Activated T-helper 17 cell treated with anti-CD3 and anti-CD28 coated beads, Interleukin-2, amount 50 U/mL, for 72 hours (primary cell): ENCODE measurements at regions not wholly inside any gene's neighbourhood (a gene's known extent, or its start where the extent isn't known, plus 50 kb on each side); places are given as distances from the start of the nearest gene placed in this dataset.
"Not testable (repeated sequence)": the region's sequence is repeated elsewhere in the genome, so short reads cannot be mapped to it uniquely, and the experiment has no call there.

Source experiments
- ATAC-seq: fragments of 150-1000 bp; cut with Tn5 transposase; replicated peaks from 2 replicates; pipeline ENCODE4 v1.10.0; 2021; ENCODE audit warnings: mild to moderate bottlenecking, moderate library complexity
- H3K27ac Mint-ChIP-seq: one replicate; pipeline ENCODE4 v1.8.0; 2022; ENCODE audit warnings: mixed read lengths
- H3K27me3 Mint-ChIP-seq: one replicate; pipeline ENCODE4 v1.8.0; 2022; ENCODE audit warnings: mixed read lengths
- H3K36me3 Mint-ChIP-seq: one replicate; pipeline ENCODE4 v1.8.0; 2022; ENCODE audit warnings: low read depth, mild to moderate bottlenecking, mixed read lengths
- H3K4me1 Mint-ChIP-seq: one replicate; pipeline ENCODE4 v1.8.0; 2022; ENCODE audit warnings: mixed read lengths
- H3K4me3 Mint-ChIP-seq: one replicate; pipeline ENCODE4 v1.8.0; 2022; ENCODE audit warnings: mild to moderate bottlenecking, mixed read lengths
- H3K9me3 Mint-ChIP-seq: one replicate; pipeline ENCODE4 v1.8.0; 2022; ENCODE audit warnings: mixed read lengths

DNA sequence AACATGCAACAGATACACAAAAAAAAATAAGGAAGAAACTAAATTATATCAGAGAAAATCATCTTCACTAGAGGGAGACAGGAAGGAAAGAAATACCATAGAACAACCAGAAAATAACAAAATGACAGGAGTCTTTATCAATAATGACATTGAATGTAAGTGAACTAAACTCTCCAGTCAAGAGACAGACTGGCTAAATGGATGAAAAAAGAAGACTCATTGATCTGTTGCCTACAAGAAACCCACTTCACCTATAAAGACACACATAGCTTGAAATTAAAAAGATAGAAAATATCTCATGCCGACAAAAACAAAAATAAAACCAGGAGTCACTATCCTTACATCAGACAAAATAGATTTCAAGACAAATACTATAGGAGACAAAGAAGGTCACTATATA lies 593.1 kb upstream of the USP24 start:
- no peak for ATAC-seq
- no peak overlapping the region for H3K4me3 Mint-ChIP-seq
- no peaks in the 10 kb centered on the region for H3K36me3 Mint-ChIP-seq
- peaks cover 10% of the 10 kb centered on the region for H3K27me3 Mint-ChIP-seq
- H3K9me3 Mint-ChIP-seq: peaks cover 7% of the 10 kb centered on the region
- no peaks in the 10 kb centered on the region for H3K4me1 Mint-ChIP-seq
- no peak overlapping the region for H3K27ac Mint-ChIP-seq

DNA sequence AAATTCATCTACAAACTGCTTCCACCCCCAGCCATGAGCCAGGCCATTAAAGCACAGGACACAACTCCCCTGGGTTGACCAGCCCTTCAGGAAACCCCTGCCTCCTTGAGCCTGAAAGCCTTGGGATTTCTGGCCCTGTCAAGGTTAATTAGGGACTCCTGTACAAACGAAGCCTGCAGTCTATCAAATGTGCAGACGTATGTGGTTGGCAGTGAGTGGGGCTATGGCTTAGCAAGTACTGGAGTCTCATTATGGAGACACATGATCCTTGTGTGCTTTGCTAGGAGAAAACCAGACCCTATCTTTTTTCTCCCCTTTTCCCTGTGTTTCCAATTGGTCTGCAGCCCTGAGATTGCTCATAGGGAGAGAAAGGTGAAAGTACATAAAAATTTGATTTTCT lies 588.3 kb upstream of the USP24 start:
- Mint-ChIP-seq H3K4me1 (no peaks in the 10 kb centered on the region), H3K9me3 (peaks cover 7% of the 10 kb centered on the region), H3K27ac (no peak overlapping the region), H3K36me3 (no peaks in the 10 kb centered on the region), H3K27me3 (peaks cover 18% of the 10 kb centered on the region), H3K4me3 (no peak overlapping the region)
- no peak for ATAC-seq

GRCh38 chr1:55801481-55801880 lies 586.3 kb upstream of the USP24 start:
- Mint-ChIP-seq H3K9me3 (peaks cover 4% of the 10 kb centered on the region), H3K36me3 (no peaks in the 10 kb centered on the region), H3K4me1 (no peaks in the 10 kb centered on the region), H3K27me3 (peaks cover 18% of the 10 kb centered on the region), H3K27ac (no peak overlapping the region), H3K4me3 (no peak overlapping the region)
- no peak for ATAC-seq

DNA sequence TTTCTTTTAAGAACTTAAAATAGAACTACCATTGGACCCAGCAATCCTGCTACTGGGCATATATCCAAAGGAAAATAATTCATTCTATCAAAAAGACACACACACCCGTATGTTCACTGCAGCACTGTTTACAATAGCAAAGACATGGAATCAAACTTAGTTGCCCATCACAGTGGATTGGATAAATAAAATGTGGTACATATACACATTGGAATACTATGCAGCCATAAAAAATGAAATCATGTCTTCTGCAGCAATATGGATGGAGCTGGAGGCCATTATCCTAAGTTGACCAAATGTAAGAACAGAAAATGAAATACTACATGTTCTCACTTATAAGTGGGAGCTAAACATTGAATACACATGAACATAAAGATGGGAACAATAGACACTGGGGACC lies 585.3 kb upstream of the USP24 start:
- H3K9me3 Mint-ChIP-seq: no peaks in the 10 kb centered on the region
- H3K4me1 Mint-ChIP-seq: no peaks in the 10 kb centered on the region
- no peaks in the 10 kb centered on the region for H3K36me3 Mint-ChIP-seq
- peaks cover 13% of the 10 kb centered on the region for H3K27me3 Mint-ChIP-seq
- no peak overlapping the region for H3K4me3 Mint-ChIP-seq
- ATAC-seq: no peak
- no peak overlapping the region for H3K27ac Mint-ChIP-seq

- Mint-ChIP-seq H3K9me3 (peaks cover under 1% of the 10 kb centered on the region), H3K4me3 (no peak overlapping the region), H3K27ac (no peak overlapping the region), H3K27me3 (no peaks in the 10 kb centered on the region), H3K4me1 (no peaks in the 10 kb centered on the region), H3K36me3 (no peaks in the 10 kb centered on the region)
- ATAC-seq: no peak
These were observed 578.7 kb upstream of the USP24 start for GRCh38 chr1:55793856-55794255.

DNA sequence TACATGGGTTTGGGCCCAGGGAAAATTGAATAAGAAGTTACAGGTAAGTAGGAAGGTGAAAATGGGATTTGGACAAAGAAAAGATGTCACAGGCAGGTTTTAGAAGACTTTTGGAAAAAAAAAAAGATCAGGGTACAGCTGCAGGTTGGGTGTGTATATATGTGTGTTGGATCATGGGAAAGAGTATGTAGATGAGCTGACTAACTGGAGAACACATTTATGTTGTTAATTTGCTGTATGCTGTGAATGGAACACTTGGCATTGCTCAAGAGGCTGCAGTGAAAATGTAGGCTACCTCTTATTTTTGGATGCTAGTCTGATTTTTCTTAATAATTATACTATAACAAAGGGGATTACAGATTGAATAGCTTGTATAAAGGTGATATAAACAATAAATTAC lies 577.7 kb upstream of the USP24 start:
- Mint-ChIP-seq H3K4me1 (no peaks in the 10 kb centered on the region), H3K4me3 (no peak overlapping the region), H3K27ac (no peak overlapping the region), H3K9me3 (peaks cover 3% of the 10 kb centered on the region), H3K27me3 (no peaks in the 10 kb centered on the region), H3K36me3 (no peaks in the 10 kb centered on the region)
- no peak for ATAC-seq

GRCh38 chr1:55789466-55789865 lies 574.3 kb upstream of the USP24 start:
- H3K9me3 Mint-ChIP-seq: peaks cover 3% of the 10 kb centered on the region
- no peaks in the 10 kb centered on the region for H3K36me3 Mint-ChIP-seq
- H3K4me1 Mint-ChIP-seq: no peaks in the 10 kb centered on the region
- H3K27me3 Mint-ChIP-seq: no peaks in the 10 kb centered on the region
- no peak overlapping the region for H3K4me3 Mint-ChIP-seq
- no peak overlapping the region for H3K27ac Mint-ChIP-seq
- no peak for ATAC-seq

DNA sequence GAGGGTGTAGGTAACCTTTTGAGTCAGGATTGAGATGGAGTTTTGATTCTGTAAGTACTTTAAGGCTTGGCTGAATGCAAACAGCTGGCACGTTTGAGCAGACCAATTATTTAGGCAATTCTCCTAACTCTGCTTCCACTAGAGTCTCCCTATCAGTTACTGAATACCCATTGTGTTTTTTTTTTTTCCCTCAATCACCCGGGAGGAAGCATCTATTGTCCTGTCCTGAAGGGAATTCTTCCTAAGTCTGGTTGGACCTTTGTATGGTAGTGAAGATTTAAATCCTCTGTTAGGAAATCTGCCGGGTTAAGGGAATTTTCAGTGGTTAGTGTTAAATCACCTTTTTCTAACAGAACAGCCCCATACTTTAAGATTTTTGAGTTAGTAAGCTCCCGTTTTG lies 571.2 kb upstream of the USP24 start:
- no peaks in the 10 kb centered on the region for H3K27me3 Mint-ChIP-seq
- H3K9me3 Mint-ChIP-seq: peaks cover 7% of the 10 kb centered on the region
- no peaks in the 10 kb centered on the region for H3K4me1 Mint-ChIP-seq
- H3K36me3 Mint-ChIP-seq: no peaks in the 10 kb centered on the region
- no peak for ATAC-seq
- no peak overlapping the region for H3K27ac Mint-ChIP-seq
- no peak overlapping the region for H3K4me3 Mint-ChIP-seq

DNA sequence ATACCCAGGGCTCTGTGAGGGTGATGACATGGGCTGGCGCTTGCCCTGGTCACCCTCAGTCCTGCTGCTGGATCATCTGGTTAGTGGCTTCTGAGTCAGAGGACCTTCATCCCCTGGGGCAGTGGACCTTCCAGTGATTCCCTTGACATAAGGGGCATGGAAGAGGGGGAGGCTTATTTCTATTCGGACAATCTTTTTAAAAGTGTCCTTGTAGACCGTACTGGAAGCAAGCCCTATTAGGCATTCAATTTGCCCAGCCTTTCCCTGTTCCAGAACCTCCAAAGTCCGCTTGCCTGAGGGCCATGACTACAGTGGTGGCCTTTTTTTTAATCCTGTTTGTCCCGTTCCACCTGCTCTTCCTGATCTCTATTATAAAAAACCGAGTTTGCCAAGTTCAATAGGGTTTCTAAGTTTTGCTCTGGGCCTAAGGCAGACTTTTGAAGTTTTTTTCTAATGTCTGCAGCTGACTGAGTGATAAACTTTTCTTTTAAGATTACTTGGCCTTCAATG lies 569.8 kb upstream of the USP24 start:
- not testable (repeated sequence) for H3K27me3 Mint-ChIP-seq, H3K4me1 Mint-ChIP-seq, H3K9me3 Mint-ChIP-seq, ATAC-seq, H3K36me3 Mint-ChIP-seq, H3K4me3 Mint-ChIP-seq, H3K27ac Mint-ChIP-seq

GRCh38 chr1:55781944-55782482 lies 566.8 kb upstream of the USP24 start:
- Mint-ChIP-seq H3K36me3 (no peaks in the 10 kb centered on the region), H3K4me3 (no peak overlapping the region), H3K4me1 (no peaks in the 10 kb centered on the region), H3K9me3 (peaks cover 4% of the 10 kb centered on the region), H3K27ac (no peak overlapping the region), H3K27me3 (no peaks in the 10 kb centered on the region)
- no peak for ATAC-seq

DNA sequence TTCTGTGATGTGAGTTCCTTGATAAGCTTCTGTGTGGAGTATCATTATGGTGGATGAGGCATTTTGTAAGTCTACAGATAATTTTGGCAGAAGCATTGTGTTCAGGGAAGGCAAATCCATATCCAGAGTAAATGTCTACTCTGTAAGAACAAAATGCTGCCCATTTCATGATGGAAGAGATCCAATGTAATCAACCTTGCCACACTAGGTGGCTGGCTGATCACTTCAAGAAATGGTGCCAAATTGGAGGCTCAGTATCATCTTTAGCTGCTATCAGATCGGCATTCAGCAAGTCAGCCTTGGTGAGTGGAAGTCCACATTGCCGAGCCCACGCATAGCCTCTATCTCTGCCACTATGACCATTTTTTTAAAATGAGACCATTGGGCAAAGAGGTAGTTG lies 565.8 kb upstream of the USP24 start:
- Mint-ChIP-seq H3K4me3 (no peak overlapping the region), H3K27me3 (no peaks in the 10 kb centered on the region), H3K9me3 (peaks cover 4% of the 10 kb centered on the region), H3K27ac (no peak overlapping the region), H3K36me3 (no peaks in the 10 kb centered on the region), H3K4me1 (no peaks in the 10 kb centered on the region)
- no peak for ATAC-seq

DNA sequence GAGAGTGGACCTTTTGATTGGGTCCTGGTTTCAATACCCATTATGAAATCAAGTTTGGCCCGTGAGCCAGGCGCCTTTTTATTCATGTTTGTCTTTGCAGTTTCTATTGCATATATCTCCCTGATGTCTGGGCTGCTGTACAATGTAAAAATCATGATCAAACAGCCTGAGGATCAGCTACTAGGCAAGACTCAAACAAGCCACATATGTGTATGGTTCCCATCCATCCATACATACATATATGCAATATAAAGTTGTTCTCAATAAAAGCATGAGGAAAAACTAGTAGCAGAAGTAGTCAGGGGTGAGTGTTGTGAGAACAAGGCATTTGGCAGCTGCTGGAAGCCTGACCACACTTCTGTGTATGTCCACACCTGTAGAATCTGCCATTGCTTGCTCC lies 562.4 kb upstream of the USP24 start:
- no peak for ATAC-seq
- no peak overlapping the region for H3K27ac Mint-ChIP-seq

DNA sequence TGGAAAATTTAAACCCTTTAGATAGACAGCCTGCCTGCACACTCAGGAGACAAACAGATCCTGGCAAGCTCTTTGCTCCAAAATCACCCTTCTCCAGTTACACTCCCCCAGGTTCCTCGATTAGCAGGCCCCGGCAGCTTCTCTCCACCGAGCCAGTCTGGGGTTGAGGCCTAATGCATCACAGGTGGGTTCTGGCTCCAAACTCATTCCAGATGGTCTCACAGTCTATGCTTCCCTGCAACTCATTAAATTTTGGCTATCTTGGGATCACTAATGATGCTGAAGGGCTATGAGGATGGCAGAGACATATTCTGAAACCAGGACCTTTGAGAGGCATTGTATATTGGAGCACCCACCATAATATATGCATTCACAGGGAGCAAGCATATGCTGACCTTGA lies 559.8 kb upstream of the USP24 start:
- Mint-ChIP-seq H3K9me3 (no peaks in the 10 kb centered on the region), H3K36me3 (no peaks in the 10 kb centered on the region), H3K4me1 (no peaks in the 10 kb centered on the region), H3K27ac (no peak overlapping the region), H3K27me3 (peaks cover 8% of the 10 kb centered on the region), H3K4me3 (no peak overlapping the region)
- ATAC-seq: no peak

More for the DNA sequence above, 562.4 kb upstream of the USP24 start:
- Mint-ChIP-seq H3K9me3 (peaks cover 4% of the 10 kb centered on the region), H3K4me3 (no peak overlapping the region), H3K27me3 (peaks cover 8% of the 10 kb centered on the region), H3K4me1 (no peaks in the 10 kb centered on the region), H3K36me3 (no peaks in the 10 kb centered on the region)

DNA sequence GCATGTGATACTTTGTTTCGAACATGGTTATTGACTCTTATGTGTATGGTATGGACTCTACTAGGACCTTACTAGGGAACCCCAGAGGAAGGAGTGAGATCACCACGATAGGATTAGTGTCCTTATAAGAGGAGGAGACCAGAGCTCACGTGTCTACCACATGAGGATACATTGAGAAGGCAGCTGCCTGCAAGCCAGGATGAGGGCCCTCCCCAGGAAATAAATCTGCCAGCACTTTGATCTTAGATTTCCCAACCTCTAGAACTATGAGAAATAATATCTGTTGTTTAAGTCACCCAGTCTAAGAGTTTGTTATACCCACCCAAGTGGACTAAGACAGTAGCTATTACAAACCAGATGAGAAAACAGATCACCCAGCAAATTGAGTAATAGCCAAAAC lies 559.3 kb upstream of the USP24 start:
- Mint-ChIP-seq H3K27ac (no peak overlapping the region), H3K4me3 (no peak overlapping the region), H3K36me3 (no peaks in the 10 kb centered on the region), H3K4me1 (no peaks in the 10 kb centered on the region), H3K9me3 (no peaks in the 10 kb centered on the region), H3K27me3 (peaks cover 8% of the 10 kb centered on the region)
- ATAC-seq: no peak

DNA sequence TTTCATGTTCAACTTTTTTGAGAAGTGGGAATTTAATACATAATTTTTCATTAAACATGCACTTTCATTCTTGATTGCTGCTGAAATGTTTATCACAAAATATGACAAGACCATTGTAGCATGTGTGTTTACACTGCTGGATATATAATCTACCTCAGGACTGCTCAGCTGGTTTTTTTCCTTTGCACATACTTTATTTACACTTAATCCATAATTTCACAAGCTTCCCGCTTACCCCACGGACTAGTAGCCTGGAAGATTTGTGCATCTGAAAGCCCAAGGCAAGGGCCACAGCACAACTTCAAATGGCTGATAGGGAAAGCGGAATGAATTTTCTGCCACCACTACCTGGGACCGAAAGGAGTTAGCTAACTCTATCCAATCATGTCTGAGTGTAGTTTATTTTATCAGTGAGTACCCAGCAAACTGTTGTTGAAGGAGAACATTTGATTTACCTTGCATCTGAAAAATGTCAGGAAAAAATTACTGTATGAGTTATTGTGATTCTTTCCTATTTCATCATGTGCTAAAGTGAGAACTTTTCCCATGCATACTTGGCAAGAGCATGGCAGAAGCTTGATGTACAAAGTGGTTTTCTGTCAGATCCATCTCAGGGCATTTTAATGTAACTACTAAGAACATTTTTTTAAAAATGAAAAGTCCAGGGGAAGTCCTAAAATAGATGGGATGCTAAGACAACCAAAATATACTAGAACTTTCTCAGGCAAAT lies 558.2 kb upstream of the USP24 start:
- H3K9me3 Mint-ChIP-seq: no peaks in the 10 kb centered on the region
- H3K27me3 Mint-ChIP-seq: peaks cover 8% of the 10 kb centered on the region
- H3K4me1 Mint-ChIP-seq: no peaks in the 10 kb centered on the region
- H3K36me3 Mint-ChIP-seq: no peaks in the 10 kb centered on the region
- no peak for ATAC-seq
- H3K27ac Mint-ChIP-seq: no peak overlapping the region
- no peak overlapping the region for H3K4me3 Mint-ChIP-seq
